ENCODE measurements at regions not wholly inside any gene's neighbourhood (a gene's known extent, or its start where the extent isn't known, plus 50 kb on each side); places are given as distances from the start of the nearest gene placed in this dataset.

GRCh38 chr18:41226911-41227310, 728.1 kb upstream of the PIK3C3 start:
- H3K36me3 ChIP-seq (ENCODE audit: insufficient read depth, low read length) = no peaks in the 10 kb centered on the region
- no peaks in the 10 kb centered on the region for H3K9me2 ChIP-seq (ENCODE audit: low read depth, low read length)
- H3K79me2 ChIP-seq (ENCODE audit: insufficient read depth, low read length) = no peaks in the 10 kb centered on the region
- H3K27me3 ChIP-seq (ENCODE audit: insufficient read depth, low read length) = no peaks in the 10 kb centered on the region
- no peak overlapping the region for H3K27ac ChIP-seq (ENCODE audit: low read depth, low read length, poor library complexity, severe bottlenecking)
- H2AFZ ChIP-seq (ENCODE audit: low read length) = no peak overlapping the region
- no peaks in the 10 kb centered on the region for H3K4me1 ChIP-seq (ENCODE audit: insufficient read depth, low read length, severe bottlenecking)
- H3K9me3 ChIP-seq (ENCODE audit: low read length) = no peaks in the 10 kb centered on the region
- H3K4me2 ChIP-seq (ENCODE audit: low read length) = no peak overlapping the region
- H4K20me1 ChIP-seq (ENCODE audit: insufficient read depth, low read length) = no peaks in the 10 kb centered on the region
- TF ChIP-seq EZH2 (IDR thresholded peaks at IDR 0.05; ENCODE audit: borderline replicate concordance, low read length) (no peak), CTCF (IDR thresholded peaks at IDR 0.05; ENCODE audit: low read length) (no peak)
- H3K9ac ChIP-seq (ENCODE audit: low read length) = no peak overlapping the region
- no peaks in the 10 kb centered on the region for H3F3A ChIP-seq (ENCODE audit: insufficient read depth, low read length)
- no peak overlapping the region for H3K4me3 ChIP-seq (ENCODE audit: low read depth, low read length, poor library complexity, severe bottlenecking)

GRCh38 chr18:41226186-41226585, 728.8 kb upstream of the PIK3C3 start:
- Histone ChIP-seq H2AFZ (ENCODE audit: low read length) (no peak overlapping the region), H3K4me3 (ENCODE audit: low read depth, low read length, poor library complexity, severe bottlenecking) (no peak overlapping the region), H3K4me2 (ENCODE audit: low read length) (no peak overlapping the region), H3K4me1 (ENCODE audit: insufficient read depth, low read length, severe bottlenecking) (no peaks in the 10 kb centered on the region), H3K27me3 (ENCODE audit: insufficient read depth, low read length) (no peaks in the 10 kb centered on the region), H3K9me3 (ENCODE audit: low read length) (no peaks in the 10 kb centered on the region), H3K9me2 (ENCODE audit: low read depth, low read length) (no peaks in the 10 kb centered on the region), H3K79me2 (ENCODE audit: insufficient read depth, low read length) (no peaks in the 10 kb centered on the region), H3F3A (ENCODE audit: insufficient read depth, low read length) (no peaks in the 10 kb centered on the region), H3K36me3 (ENCODE audit: insufficient read depth, low read length) (no peaks in the 10 kb centered on the region), H4K20me1 (ENCODE audit: insufficient read depth, low read length) (no peaks in the 10 kb centered on the region), H3K27ac (ENCODE audit: low read depth, low read length, poor library complexity, severe bottlenecking) (no peak overlapping the region), H3K9ac (ENCODE audit: low read length) (no peak overlapping the region)
- TF ChIP-seq EZH2 (IDR thresholded peaks at IDR 0.05; ENCODE audit: borderline replicate concordance, low read length) (no peak), CTCF (IDR thresholded peaks at IDR 0.05; ENCODE audit: low read length) (no peak)

- Histone ChIP-seq H3K9ac (ENCODE audit: low read length) (no peak overlapping the region), H3K36me3 (ENCODE audit: insufficient read depth, low read length) (no peaks in the 10 kb centered on the region), H3K27ac (ENCODE audit: low read depth, low read length, poor library complexity, severe bottlenecking) (no peak overlapping the region), H3K79me2 (ENCODE audit: insufficient read depth, low read length) (no peaks in the 10 kb centered on the region), H4K20me1 (ENCODE audit: insufficient read depth, low read length) (no peaks in the 10 kb centered on the region), H2AFZ (ENCODE audit: low read length) (no peak overlapping the region), H3K27me3 (ENCODE audit: insufficient read depth, low read length) (no peaks in the 10 kb centered on the region), H3K4me1 (ENCODE audit: insufficient read depth, low read length, severe bottlenecking) (no peaks in the 10 kb centered on the region), H3K9me2 (ENCODE audit: low read depth, low read length) (no peaks in the 10 kb centered on the region), H3F3A (ENCODE audit: insufficient read depth, low read length) (no peaks in the 10 kb centered on the region), H3K4me2 (ENCODE audit: low read length) (no peak overlapping the region), H3K9me3 (ENCODE audit: low read length) (no peaks in the 10 kb centered on the region), H3K4me3 (ENCODE audit: low read depth, low read length, poor library complexity, severe bottlenecking) (no peak overlapping the region)
- no peak for TF ChIP-seq EZH2 (IDR thresholded peaks at IDR 0.05; ENCODE audit: borderline replicate concordance, low read length)
- no peak for TF ChIP-seq CTCF (IDR thresholded peaks at IDR 0.05; ENCODE audit: low read length)
Observed at GRCh38 chr18:41216341-41217003, 738.6 kb upstream of the PIK3C3 start.
